ENCODE measurements at regions not wholly inside any gene's neighbourhood (a gene's known extent, or its start where the extent isn't known, plus 50 kb on each side); places are given as distances from the start of the nearest gene placed in this dataset.

GRCh38 chr10:29925771-29926692 lies 133.4 kb downstream of the JCAD start:
- Histone ChIP-seq H3K4me1 (ENCODE audit: insufficient read depth, insufficient read length) (peaks cover 4% of the 10 kb centered on the region), H3K36me3 (ENCODE audit: insufficient read depth, insufficient read length, low read length) (no peaks in the 10 kb centered on the region), H3K27me3 (ENCODE audit: insufficient read depth, insufficient read length) (no peaks in the 10 kb centered on the region), H3K9me3 (ENCODE audit: insufficient read depth, low read length) (no peaks in the 10 kb centered on the region), H3K4me3 (ENCODE audit: insufficient read length, low read depth) (no peak overlapping the region), H3K9ac (ENCODE audit: insufficient read length, low read depth) (no peak overlapping the region)
- TF ChIP-seq SUZ12 (IDR thresholded peaks at IDR 0.05; ENCODE audit: extremely low read depth, insufficient read depth, insufficient read length) (no peak), ZNF274 (IDR thresholded peaks at IDR 0.05; ENCODE audit: low read depth, low read length) (no peak), YY1 (IDR thresholded peaks at IDR 0.05; ENCODE audit: insufficient read depth, insufficient read length) (no peak)
- DNase-seq (ENCODE audit: low read depth, low spot score), result no peak

GRCh38 chr10:29924436-29924835 lies 134.9 kb downstream of the JCAD start:
- no peak for TF ChIP-seq SUZ12 (IDR thresholded peaks at IDR 0.05; ENCODE audit: extremely low read depth, insufficient read depth, insufficient read length)
- no peak for TF ChIP-seq YY1 (IDR thresholded peaks at IDR 0.05; ENCODE audit: insufficient read depth, insufficient read length)
- TF ChIP-seq ZNF274 (IDR thresholded peaks at IDR 0.05; ENCODE audit: low read depth, low read length), result no peak
- Histone ChIP-seq H3K9me3 (ENCODE audit: insufficient read depth, low read length) (no peaks in the 10 kb centered on the region), H3K4me1 (ENCODE audit: insufficient read depth, insufficient read length) (peaks cover 4% of the 10 kb centered on the region), H3K27me3 (ENCODE audit: insufficient read depth, insufficient read length) (peaks cover 6% of the 10 kb centered on the region), H3K4me3 (ENCODE audit: insufficient read length, low read depth) (no peak overlapping the region), H3K9ac (ENCODE audit: insufficient read length, low read depth) (no peak overlapping the region), H3K36me3 (ENCODE audit: insufficient read depth, insufficient read length, low read length) (no peaks in the 10 kb centered on the region)
- no peak for DNase-seq (ENCODE audit: low read depth, low spot score)

- DNase-seq (ENCODE audit: low read depth, low spot score), result no peak
- no peaks in the 10 kb centered on the region for H3K36me3 ChIP-seq (ENCODE audit: insufficient read depth, insufficient read length, low read length)
- H3K9me3 ChIP-seq (ENCODE audit: insufficient read depth, low read length), result no peaks in the 10 kb centered on the region
- H3K4me1 ChIP-seq (ENCODE audit: insufficient read depth, insufficient read length), result peaks cover 4% of the 10 kb centered on the region
- no peak overlapping the region for H3K9ac ChIP-seq (ENCODE audit: insufficient read length, low read depth)
- H3K4me3 ChIP-seq (ENCODE audit: insufficient read length, low read depth), result no peak overlapping the region
- TF ChIP-seq YY1 (IDR thresholded peaks at IDR 0.05; ENCODE audit: insufficient read depth, insufficient read length) (no peak), ZNF274 (IDR thresholded peaks at IDR 0.05; ENCODE audit: low read depth, low read length) (no peak), SUZ12 (IDR thresholded peaks at IDR 0.05; ENCODE audit: extremely low read depth, insufficient read depth, insufficient read length) (no peak)
- H3K27me3 ChIP-seq (ENCODE audit: insufficient read depth, insufficient read length), result peaks cover 14% of the 10 kb centered on the region
Measured at GRCh38 chr10:29923416-29923965, 135.9 kb downstream of the JCAD start.

GRCh38 chr10:29922892-29923291 lies 136.5 kb downstream of the JCAD start:
- no peak overlapping the region for H3K9ac ChIP-seq (ENCODE audit: insufficient read length, low read depth)
- DNase-seq (ENCODE audit: low read depth, low spot score), result no peak
- TF ChIP-seq ZNF274 (IDR thresholded peaks at IDR 0.05; ENCODE audit: low read depth, low read length), result no peak
- H3K9me3 ChIP-seq (ENCODE audit: insufficient read depth, low read length), result no peaks in the 10 kb centered on the region
- no peaks in the 10 kb centered on the region for H3K36me3 ChIP-seq (ENCODE audit: insufficient read depth, insufficient read length, low read length)
- H3K4me1 ChIP-seq (ENCODE audit: insufficient read depth, insufficient read length), result peaks cover 4% of the 10 kb centered on the region
- H3K27me3 ChIP-seq (ENCODE audit: insufficient read depth, insufficient read length), result peaks cover 14% of the 10 kb centered on the region
- H3K4me3 ChIP-seq (ENCODE audit: insufficient read length, low read depth), result no peak overlapping the region

GRCh38 chr10:29922226-29922625 lies 137.2 kb downstream of the JCAD start:
- TF ChIP-seq YY1 (IDR thresholded peaks at IDR 0.05; ENCODE audit: insufficient read depth, insufficient read length) (no peak), SUZ12 (IDR thresholded peaks at IDR 0.05; ENCODE audit: extremely low read depth, insufficient read depth, insufficient read length) (no peak), ZNF274 (IDR thresholded peaks at IDR 0.05; ENCODE audit: low read depth, low read length) (no peak)
- Histone ChIP-seq H3K4me1 (ENCODE audit: insufficient read depth, insufficient read length) (peaks cover 4% of the 10 kb centered on the region), H3K4me3 (ENCODE audit: insufficient read length, low read depth) (no peak overlapping the region), H3K36me3 (ENCODE audit: insufficient read depth, insufficient read length, low read length) (no peaks in the 10 kb centered on the region), H3K27me3 (ENCODE audit: insufficient read depth, insufficient read length) (peaks cover 14% of the 10 kb centered on the region), H3K9me3 (ENCODE audit: insufficient read depth, low read length) (no peaks in the 10 kb centered on the region), H3K9ac (ENCODE audit: insufficient read length, low read depth) (no peak overlapping the region)
- DNase-seq (ENCODE audit: low read depth, low spot score), result no peak

- Histone ChIP-seq H3K4me1 (ENCODE audit: insufficient read depth, insufficient read length) (peaks cover 4% of the 10 kb centered on the region), H3K27me3 (ENCODE audit: insufficient read depth, insufficient read length) (peaks cover 14% of the 10 kb centered on the region), H3K36me3 (ENCODE audit: insufficient read depth, insufficient read length, low read length) (no peaks in the 10 kb centered on the region), H3K4me3 (ENCODE audit: insufficient read length, low read depth) (no peak overlapping the region), H3K9ac (ENCODE audit: insufficient read length, low read depth) (no peak overlapping the region), H3K9me3 (ENCODE audit: insufficient read depth, low read length) (no peaks in the 10 kb centered on the region)
- TF ChIP-seq YY1 (IDR thresholded peaks at IDR 0.05; ENCODE audit: insufficient read depth, insufficient read length), result no peak
- no peak for TF ChIP-seq SUZ12 (IDR thresholded peaks at IDR 0.05; ENCODE audit: extremely low read depth, insufficient read depth, insufficient read length)
- TF ChIP-seq ZNF274 (IDR thresholded peaks at IDR 0.05; ENCODE audit: low read depth, low read length), result no peak
- no peak for DNase-seq (ENCODE audit: low read depth, low spot score)
Measured at GRCh38 chr10:29921071-29921446, 138.3 kb downstream of the JCAD start.

- H3K9ac ChIP-seq (ENCODE audit: insufficient read length, low read depth), result no peak overlapping the region
Measured at GRCh38 chr10:29920408-29921070, 138.8 kb downstream of the JCAD start.

More at GRCh38 chr10:29920408-29921070, 138.8 kb downstream of the JCAD start:
- Histone ChIP-seq H3K36me3 (ENCODE audit: insufficient read depth, insufficient read length, low read length) (no peaks in the 10 kb centered on the region), H3K9me3 (ENCODE audit: insufficient read depth, low read length) (no peaks in the 10 kb centered on the region), H3K27me3 (ENCODE audit: insufficient read depth, insufficient read length) (peaks cover 14% of the 10 kb centered on the region), H3K4me3 (ENCODE audit: insufficient read length, low read depth) (no peak overlapping the region), H3K4me1 (ENCODE audit: insufficient read depth, insufficient read length) (peaks cover 4% of the 10 kb centered on the region)
- DNase-seq (ENCODE audit: low read depth, low spot score), result no peak
- TF ChIP-seq ZNF274 (IDR thresholded peaks at IDR 0.05; ENCODE audit: low read depth, low read length), result no peak
- TF ChIP-seq YY1 (IDR thresholded peaks at IDR 0.05; ENCODE audit: insufficient read depth, insufficient read length), result no peak
- TF ChIP-seq SUZ12 (IDR thresholded peaks at IDR 0.05; ENCODE audit: extremely low read depth, insufficient read depth, insufficient read length), result no peak
